ENCODE measurements at regions not wholly inside any gene's neighbourhood (a gene's known extent, or its start where the extent isn't known, plus 50 kb on each side); places are given as distances from the start of the nearest gene placed in this dataset.

- TF ChIP-seq, protein P1, sequence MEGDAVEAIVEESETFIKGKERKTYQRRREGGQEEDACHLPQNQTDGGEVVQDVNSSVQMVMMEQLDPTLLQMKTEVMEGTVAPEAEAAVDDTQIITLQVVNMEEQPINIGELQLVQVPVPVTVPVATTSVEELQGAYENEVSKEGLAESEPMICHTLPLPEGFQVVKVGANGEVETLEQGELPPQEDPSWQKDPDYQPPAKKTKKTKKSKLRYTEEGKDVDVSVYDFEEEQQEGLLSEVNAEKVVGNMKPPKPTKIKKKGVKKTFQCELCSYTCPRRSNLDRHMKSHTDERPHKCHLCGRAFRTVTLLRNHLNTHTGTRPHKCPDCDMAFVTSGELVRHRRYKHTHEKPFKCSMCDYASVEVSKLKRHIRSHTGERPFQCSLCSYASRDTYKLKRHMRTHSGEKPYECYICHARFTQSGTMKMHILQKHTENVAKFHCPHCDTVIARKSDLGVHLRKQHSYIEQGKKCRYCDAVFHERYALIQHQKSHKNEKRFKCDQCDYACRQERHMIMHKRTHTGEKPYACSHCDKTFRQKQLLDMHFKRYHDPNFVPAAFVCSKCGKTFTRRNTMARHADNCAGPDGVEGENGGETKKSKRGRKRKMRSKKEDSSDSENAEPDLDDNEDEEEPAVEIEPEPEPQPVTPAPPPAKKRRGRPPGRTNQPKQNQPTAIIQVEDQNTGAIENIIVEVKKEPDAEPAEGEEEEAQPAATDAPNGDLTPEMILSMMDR (IDR thresholded peaks at IDR 0.05; ENCODE audit: low read depth, low read length): no peak
- no peak for TF ChIP-seq POLR2A (IDR thresholded peaks at IDR 0.05; ENCODE audit: extremely low read depth, insufficient read length)
Observed at GRCh38 chr15:70322051-70322668, 224.4 kb upstream of the TLE3 start.
